Sciatic nerve (tissue), 2 donors: ENCODE measurements at regions not wholly inside any gene's neighbourhood (a gene's known extent, or its start where the extent isn't known, plus 50 kb on each side); places are given as distances from the start of the nearest gene placed in this dataset.
"Not testable (repeated sequence)": the region's sequence is repeated elsewhere in the genome, so short reads cannot be mapped to it uniquely, and the experiment has no call there.

Experiments
- ATAC-seq: fragments of 200-7000 bp; cut with Tn5 transposase; one replicate; pipeline ENCODE4 v1.9.1; 2020; ENCODE audit warnings: mild to moderate bottlenecking, moderate library complexity
- DNase-seq: peaks from one replicate; pipeline ENCODE4 v3.0.0-alpha.2; 2020; ENCODE audit warnings: low spot score
- intact Hi-C: fragments of 100-400 bp; cut with DNase I; formaldehyde crosslinking; loops from one replicate; pipeline ENCODE4 v1.14.2; 2022
- donor health status: DM: no; HTN: no; CAD: no.
- donor health status: DM: no; HTN: no; CAD: no.

DNA sequence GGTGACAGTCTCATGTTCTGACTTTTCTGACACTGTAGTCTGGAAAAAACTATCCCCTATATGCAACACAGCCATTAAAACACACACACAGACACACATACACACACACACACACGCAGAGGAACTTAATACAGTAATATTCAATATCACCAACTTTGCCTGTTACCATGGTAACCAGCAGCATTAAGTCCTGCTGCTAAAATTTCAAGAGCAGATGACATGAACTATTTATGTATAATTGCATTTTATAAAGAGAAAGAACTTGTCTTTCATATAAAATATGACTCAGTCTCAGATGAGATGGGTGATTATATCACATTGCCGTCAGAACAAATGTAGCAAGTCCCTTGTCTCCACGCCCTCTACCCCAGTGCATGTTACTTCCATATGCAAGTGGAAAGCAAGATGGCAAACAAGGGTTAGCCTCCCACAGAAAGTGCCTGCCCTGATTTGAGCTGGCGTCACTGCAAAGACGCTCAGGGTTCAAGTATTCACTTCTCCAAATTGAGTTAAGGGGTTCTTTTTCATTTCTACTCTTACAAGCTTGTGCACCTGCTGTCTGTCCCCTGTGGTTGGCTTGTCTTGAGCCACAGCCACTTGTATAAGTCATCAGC lies 576.8 kb downstream of the UQCRFS1 start:
- ATAC-seq (no peak), DNase-seq (no peak)
- intact Hi-C loops = no loop called here

DNA sequence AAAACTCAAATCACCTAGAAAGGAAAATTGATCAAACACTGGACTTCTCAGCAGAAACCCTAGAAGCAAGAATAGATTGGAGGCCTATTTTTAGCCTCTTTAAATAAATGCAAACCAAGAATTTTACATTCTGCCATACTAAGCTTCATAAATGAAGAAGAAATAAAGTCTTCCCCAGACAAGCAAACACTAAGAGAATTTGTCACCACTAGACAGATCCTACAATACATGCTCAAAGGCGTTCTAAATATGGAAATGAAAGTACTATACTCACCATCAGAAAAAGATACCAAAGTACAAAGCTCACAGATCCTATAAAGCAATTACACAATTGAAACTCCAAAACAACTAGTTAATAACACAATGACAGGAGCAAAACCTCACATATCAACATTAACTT lies 578.1 kb downstream of the UQCRFS1 start:
- ATAC-seq (no peak), DNase-seq (no peak)
- intact Hi-C loops = no loop called here

- intact Hi-C loops = no loop called here
- no peak for ATAC-seq
- no peak for DNase-seq
Measured at GRCh38 chr19:28634019-28634328, 579.0 kb downstream of the UQCRFS1 start.

DNA sequence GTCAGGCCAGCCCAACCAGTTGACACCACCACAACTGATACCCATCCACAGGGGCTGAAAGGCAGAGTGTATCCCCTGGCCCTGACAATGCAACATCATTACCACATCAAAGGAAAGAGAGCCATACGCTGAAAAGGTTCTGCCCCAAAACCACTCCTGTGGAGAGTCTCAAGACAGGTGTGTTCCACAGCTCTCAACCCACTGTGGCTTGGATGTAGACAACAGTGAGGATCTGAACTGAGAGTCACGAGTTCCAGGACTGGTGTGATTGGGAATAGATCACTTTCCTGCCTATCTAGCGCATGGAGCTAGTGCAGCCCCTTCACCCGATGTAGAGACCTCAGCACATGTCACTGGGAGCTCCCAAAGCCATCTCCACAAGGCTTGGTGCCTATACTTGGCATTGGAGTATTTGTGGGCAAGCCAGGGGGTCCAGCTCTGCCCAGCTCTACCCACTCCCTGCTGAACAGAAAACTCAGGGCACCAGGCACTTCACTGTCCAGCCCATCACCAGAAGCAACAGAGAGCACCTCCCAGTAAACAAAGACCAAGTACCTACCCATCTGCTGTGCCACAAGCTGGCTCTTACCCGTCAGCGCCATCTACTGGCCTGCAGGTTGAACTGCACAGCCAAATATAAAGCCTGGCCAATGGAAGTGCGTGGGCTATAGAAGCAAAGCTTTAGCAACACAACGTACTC lies 579.5 kb downstream of the UQCRFS1 start:
- DNase-seq (no peak), ATAC-seq (no peak)
- intact Hi-C loops = no loop called here

DNA sequence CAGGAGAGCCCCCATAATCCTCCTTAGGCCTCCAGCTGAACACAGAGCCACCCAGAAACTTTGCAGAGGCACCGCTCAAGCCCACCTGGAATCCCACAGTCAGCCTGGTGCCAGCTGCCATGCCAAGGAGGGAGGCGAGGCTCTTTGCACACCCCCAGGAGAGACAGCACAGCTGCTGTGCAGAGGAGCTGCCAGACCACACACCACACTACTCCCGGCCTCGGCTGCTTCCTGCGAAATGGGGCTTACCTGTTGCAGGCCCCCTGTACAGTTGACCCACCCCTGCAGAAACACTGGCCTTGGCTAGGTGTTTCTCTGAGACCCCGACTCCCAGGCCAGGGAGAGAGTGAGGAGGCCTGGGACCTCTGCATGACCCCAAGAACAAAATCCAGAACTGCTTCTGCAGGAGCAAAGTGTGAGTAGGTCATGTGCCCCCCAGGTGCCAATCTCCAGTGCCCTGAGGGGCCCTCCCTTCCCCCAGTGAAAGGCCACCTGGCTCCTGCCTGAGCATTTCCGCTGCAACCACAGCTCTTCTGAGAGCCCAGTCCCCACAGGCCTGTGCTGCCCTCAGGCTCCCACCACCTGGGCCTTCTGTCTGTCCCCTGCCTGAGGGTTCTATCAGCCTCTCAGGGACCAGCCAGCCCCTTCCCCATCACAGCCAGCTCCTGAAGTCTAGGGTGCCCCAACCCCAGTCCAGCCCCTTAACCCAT lies 580.4 kb downstream of the UQCRFS1 start:
- intact Hi-C loops = no loop called here
- DNase-seq (no peak), ATAC-seq (no peak)

DNA sequence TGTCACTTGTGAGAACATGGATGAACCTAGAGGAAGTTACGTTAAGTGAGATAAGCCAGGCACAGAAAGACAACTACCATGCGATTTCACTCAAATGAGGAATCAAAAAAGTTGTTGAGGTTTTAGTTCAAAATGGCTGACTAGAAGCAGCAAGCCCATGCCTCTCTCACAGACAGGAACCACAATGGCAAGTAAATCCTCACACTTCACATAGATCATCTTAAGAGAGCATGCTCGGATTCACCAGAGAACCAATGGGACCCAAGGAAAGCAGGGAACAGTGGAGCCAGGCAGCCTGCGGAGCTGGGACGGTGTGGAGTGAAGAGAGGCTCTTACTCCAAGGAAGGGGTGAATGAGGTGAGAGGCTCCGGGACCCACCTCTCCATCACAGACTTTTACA lies 581.0 kb downstream of the UQCRFS1 start:
- intact Hi-C loops = no loop called here
- DNase-seq = no peak
- no peak for ATAC-seq

DNA sequence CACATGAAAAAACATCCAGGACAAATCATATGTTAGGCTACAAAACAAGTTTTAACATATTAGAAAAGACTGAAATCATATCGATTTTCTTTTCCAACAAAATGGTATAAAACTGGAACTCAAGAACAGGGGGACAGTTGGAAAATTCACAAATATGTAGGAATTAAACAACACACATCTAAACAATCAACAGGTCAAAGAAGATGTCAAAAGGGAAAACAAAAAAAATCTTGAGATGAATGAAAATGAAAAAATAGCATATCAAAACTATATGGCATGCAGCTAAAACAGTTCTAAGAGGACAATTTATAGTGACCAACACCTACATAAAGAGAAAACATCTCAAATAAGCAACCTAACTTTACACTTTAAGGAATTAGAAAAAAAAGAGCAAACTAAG lies 585.3 kb downstream of the UQCRFS1 start:
- intact Hi-C loops = no loop called here
- DNase-seq = no peak
- no peak for ATAC-seq

GRCh38 chr19:28626407-28626806 lies 586.5 kb downstream of the UQCRFS1 start:
- intact Hi-C loops, ATAC-seq, DNase-seq: not testable (repeated sequence)

GRCh38 chr19:28619816-28620429 lies 593.0 kb downstream of the UQCRFS1 start:
- ATAC-seq = no peak
- no peak for DNase-seq
- intact Hi-C loops = no loop called here

DNA sequence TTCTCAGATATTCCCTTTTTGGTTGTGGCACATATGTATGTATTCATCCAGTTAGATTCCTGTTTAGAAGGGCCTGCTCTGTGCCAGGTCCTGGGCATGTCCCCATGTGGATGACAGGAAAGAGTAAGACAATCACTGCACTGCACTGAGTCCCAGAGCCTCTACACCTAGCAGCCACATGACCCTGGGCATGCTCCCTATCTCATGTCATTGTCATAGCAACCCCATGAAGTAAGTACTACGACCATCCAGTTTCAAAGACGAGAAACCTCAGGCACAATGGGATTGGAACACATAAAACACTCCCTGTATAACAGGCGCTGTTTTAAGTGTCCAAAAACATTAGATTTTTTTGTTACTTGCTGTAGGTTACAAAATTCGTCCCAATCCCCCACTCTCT lies 594.4 kb downstream of the UQCRFS1 start:
- DNase-seq = no peak
- intact Hi-C loops = no loop called here
- ATAC-seq = no peak

GRCh38 chr19:28615966-28616365 lies 597.0 kb downstream of the UQCRFS1 start:
- DNase-seq (no peak), ATAC-seq (no peak)
- intact Hi-C loops = no loop called here

GRCh38 chr19:28615546-28615916 lies 597.4 kb downstream of the UQCRFS1 start:
- ATAC-seq (no peak), DNase-seq (no peak)
- intact Hi-C loops = no loop called here

GRCh38 chr19:28614634-28615545 lies 598.1 kb downstream of the UQCRFS1 start:
- ATAC-seq (no peak), DNase-seq (no peak)
- intact Hi-C loops = no loop called here

GRCh38 chr19:28612275-28612769 lies 600.6 kb downstream of the UQCRFS1 start:
- intact Hi-C loops = no loop called here
- DNase-seq = no peak
- no peak for ATAC-seq

- ATAC-seq, intact Hi-C loops, DNase-seq: not testable (repeated sequence)
Measured at GRCh38 chr19:28611227-28611914, 601.6 kb downstream of the UQCRFS1 start.

DNA sequence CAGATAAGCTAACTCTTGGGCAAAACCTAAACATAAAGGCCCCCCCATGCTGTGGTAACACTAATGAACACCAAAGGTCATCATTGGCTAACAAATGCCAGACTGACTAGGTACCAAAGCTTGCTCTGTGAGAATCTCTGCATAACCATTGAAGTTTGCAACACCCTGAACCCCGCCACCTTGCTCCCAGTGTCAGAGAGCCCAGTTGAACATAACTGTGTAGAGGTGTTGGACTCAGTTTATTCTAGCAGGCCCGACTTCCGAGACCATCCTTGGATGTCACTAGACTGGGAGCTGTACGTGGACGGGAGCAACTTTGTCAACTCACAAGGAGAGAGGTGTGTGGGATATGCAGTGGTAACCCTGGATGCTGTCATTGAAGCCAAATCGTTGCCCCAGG lies 602.2 kb downstream of the UQCRFS1 start:
- no peak for DNase-seq
- no peak for ATAC-seq
- intact Hi-C loops = no loop called here

- DNase-seq (no peak), ATAC-seq (no peak)
- intact Hi-C loops = no loop called here
Measured at GRCh38 chr19:28609944-28610343, 603.0 kb downstream of the UQCRFS1 start.

- ATAC-seq (no peak), DNase-seq (no peak)
- intact Hi-C loops = no loop called here
Measured at GRCh38 chr19:28609091-28609755, 603.7 kb downstream of the UQCRFS1 start.
